Suprapubic skin (tissue), 4 donors: ENCODE measurements at regions not wholly inside any gene's neighbourhood (a gene's known extent, or its start where the extent isn't known, plus 50 kb on each side); places are given as distances from the start of the nearest gene placed in this dataset.
A peak's percentile ranks its signal among the peaks of the same experiment; 100 is the strongest.

Source experiments
- DNase-seq, 2 donors: peaks; one replicate each; pipeline ENCODE4 v3.0.0-alpha.2; 2019; ENCODE audit warnings: low spot score in 2 of 2
- H3K27ac ChIP-seq: fragments of 200-600 bp; sonication (generic); one replicate; pipeline ENCODE4 v1.5.1; 2019
- H3K27me3 ChIP-seq: fragments of 200-600 bp; sonication (generic); one replicate; pipeline ENCODE4 v1.5.1; 2019
- H3K36me3 ChIP-seq: fragments of 200-600 bp; sonication (generic); one replicate; pipeline ENCODE4 v1.5.1; 2019
- H3K4me1 ChIP-seq: fragments of 200-600 bp; sonication (generic); one replicate; pipeline ENCODE4 v1.5.1; 2019
- H3K4me3 ChIP-seq: fragments of 200-600 bp; sonication (generic); one replicate; pipeline ENCODE4 v1.5.1; 2019; ENCODE audit warnings: mild to moderate bottlenecking
- H3K9me3 ChIP-seq: fragments of 200-600 bp; sonication (generic); one replicate; pipeline ENCODE4 v1.5.1; 2019
- EP300 ChIP-seq: sonication (generic); formaldehyde crosslinking; IDR thresholded peaks from one replicate; pipeline ENCODE4 v1.6.1; 2017; ENCODE audit warnings: antibody characterized with exemption
- POLR2A ChIP-seq, 2 donors: fragments of 450-650 bp; IDR thresholded peaks; one replicate each; pipeline ENCODE4 v1.6.1; 2017; ENCODE audit warnings: antibody characterized with exemption in 2 of 2, mild to moderate bottlenecking in 2 of 2, moderate library complexity in 2 of 2
- POLR2AphosphoS5 ChIP-seq, 3 donors: sonication (generic); formaldehyde crosslinking; IDR thresholded peaks; one replicate each; pipeline ENCODE4 v1.6.1; 2017; ENCODE audit warnings: antibody characterized with exemption in 3 of 3
- WGBS: methylation state at CpG from one replicate; pipeline ENCODE4 v1.1.5; 2018; 5-methylcytosine and 5-hydroxymethylcytosine counted together
- TF ChIP-seq, protein P1 (sequence below), 2 donors: fragments of 200-600 bp in 1 of 2; fragments of 450-650 bp in 1 of 2; sonication (generic) in 1 of 2; IDR thresholded peaks; one replicate each; pipeline ENCODE4 v1.5.1; 2016 to 2019; ENCODE audit warnings: antibody characterized with exemption in 2 of 2, mild to moderate bottlenecking in 1 of 2, moderate library complexity in 1 of 2

DNA sequence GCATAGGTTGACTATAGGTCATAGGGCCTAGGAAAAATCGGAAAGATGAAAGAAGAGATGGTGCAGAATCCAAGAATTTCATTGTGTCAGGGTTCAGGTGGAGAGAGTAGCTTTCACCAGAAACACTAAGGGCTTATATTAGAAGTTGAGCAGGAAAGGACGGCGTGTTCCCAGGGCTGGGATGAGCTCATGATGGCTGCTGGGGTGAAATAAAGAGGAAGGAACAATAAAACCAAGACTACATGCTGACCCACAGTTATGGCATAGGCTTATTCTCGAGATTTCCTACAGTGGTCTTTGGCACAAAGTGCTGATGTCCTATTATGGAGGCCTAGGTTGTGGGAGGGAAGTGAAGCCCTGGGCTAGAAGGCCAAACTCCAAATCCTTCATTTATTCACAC is 195.8 kb downstream of the PTEN start:
- no peaks in the 10 kb centered on the region for H3K36me3 ChIP-seq
- DNase-seq: no peak
- no peak overlapping the region for H3K4me3 ChIP-seq
- 71% methylated on average over 4 of the region's 4 CpGs for WGBS
- H3K27me3 ChIP-seq: no peaks in the 10 kb centered on the region
- no peaks in the 10 kb centered on the region for H3K9me3 ChIP-seq
- TF ChIP-seq POLR2AphosphoS5 (IDR thresholded peaks at IDR 0.05) (no peak), POLR2A (IDR thresholded peaks at IDR 0.05) (no peak), EP300 (no peak)
- TF ChIP-seq, protein P1, sequence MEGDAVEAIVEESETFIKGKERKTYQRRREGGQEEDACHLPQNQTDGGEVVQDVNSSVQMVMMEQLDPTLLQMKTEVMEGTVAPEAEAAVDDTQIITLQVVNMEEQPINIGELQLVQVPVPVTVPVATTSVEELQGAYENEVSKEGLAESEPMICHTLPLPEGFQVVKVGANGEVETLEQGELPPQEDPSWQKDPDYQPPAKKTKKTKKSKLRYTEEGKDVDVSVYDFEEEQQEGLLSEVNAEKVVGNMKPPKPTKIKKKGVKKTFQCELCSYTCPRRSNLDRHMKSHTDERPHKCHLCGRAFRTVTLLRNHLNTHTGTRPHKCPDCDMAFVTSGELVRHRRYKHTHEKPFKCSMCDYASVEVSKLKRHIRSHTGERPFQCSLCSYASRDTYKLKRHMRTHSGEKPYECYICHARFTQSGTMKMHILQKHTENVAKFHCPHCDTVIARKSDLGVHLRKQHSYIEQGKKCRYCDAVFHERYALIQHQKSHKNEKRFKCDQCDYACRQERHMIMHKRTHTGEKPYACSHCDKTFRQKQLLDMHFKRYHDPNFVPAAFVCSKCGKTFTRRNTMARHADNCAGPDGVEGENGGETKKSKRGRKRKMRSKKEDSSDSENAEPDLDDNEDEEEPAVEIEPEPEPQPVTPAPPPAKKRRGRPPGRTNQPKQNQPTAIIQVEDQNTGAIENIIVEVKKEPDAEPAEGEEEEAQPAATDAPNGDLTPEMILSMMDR (IDR thresholded peaks at IDR 0.05): no peak
- peaks cover 7% of the 10 kb centered on the region for H3K4me1 ChIP-seq
- no peak overlapping the region for H3K27ac ChIP-seq

- peaks cover 16% of the 10 kb centered on the region for H3K4me1 ChIP-seq
- H3K27me3 ChIP-seq: no peaks in the 10 kb centered on the region
- 93% methylated on average over 6 of the region's 6 CpGs for WGBS
- TF ChIP-seq, protein P1 (IDR thresholded peaks at IDR 0.05): no peak
- TF ChIP-seq POLR2AphosphoS5 (IDR thresholded peaks at IDR 0.05) (no peak), POLR2A (IDR thresholded peaks at IDR 0.05) (no peak), EP300 (no peak)
- no peaks in the 10 kb centered on the region for H3K36me3 ChIP-seq
- DNase-seq: no peak
- H3K4me3 ChIP-seq: no peak overlapping the region
- H3K27ac ChIP-seq: no peak overlapping the region
- no peaks in the 10 kb centered on the region for H3K9me3 ChIP-seq
Observed at GRCh38 chr10:88060762-88061161, 197.3 kb downstream of the PTEN start.

GRCh38 chr10:88062385-88062784 is 199.0 kb downstream of the PTEN start:
- no peak overlapping the region for H3K4me3 ChIP-seq
- TF ChIP-seq, protein P1 (IDR thresholded peaks at IDR 0.05): no peak
- TF ChIP-seq POLR2AphosphoS5 (IDR thresholded peaks at IDR 0.05) (no peak), EP300 (no peak), POLR2A (IDR thresholded peaks at IDR 0.05) (no peak)
- DNase-seq: no peak
- peaks cover 16% of the 10 kb centered on the region for H3K4me1 ChIP-seq
- H3K9me3 ChIP-seq: no peaks in the 10 kb centered on the region
- H3K27me3 ChIP-seq: no peaks in the 10 kb centered on the region
- 72% methylated on average over 6 of the region's 6 CpGs for WGBS
- no peak overlapping the region for H3K27ac ChIP-seq
- no peaks in the 10 kb centered on the region for H3K36me3 ChIP-seq

DNA sequence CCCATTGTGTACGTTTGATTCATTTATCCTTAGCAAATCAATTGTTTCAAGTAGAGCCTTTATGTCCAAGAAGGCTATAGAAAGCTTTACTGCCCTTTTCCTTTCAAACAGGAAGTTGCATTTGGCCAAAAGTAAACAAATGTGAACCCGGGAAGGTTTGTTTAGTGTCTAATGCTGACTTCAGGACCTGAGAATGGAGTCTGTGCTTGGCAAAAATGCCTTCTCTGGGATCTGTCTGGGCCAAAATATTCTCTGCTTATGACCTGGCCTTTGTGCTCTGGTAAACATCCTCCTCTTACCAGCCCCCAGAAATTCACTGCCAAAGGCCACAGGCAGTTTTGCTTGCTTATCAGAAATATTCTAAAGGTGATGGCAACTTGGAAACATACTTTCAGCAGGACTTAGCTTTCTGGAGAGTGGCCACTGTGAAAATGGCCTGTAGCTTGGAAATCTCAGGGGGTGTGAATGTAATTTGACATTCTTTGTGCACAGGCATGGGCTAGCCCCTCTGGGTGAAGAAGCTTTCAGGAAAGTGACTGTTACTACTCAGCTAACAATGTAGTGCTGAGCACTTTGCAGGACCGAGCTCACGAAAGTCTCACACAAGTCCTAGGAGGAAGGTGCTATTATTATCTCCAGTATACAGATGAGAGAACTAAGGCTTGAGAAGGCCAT is 199.5 kb downstream of the PTEN start:
- no peaks in the 10 kb centered on the region for H3K27me3 ChIP-seq
- H3K9me3 ChIP-seq: no peaks in the 10 kb centered on the region
- 79% methylated on average over 4 of the region's 4 CpGs for WGBS
- TF ChIP-seq EP300 (no peak), POLR2AphosphoS5 (IDR thresholded peaks at IDR 0.05) (no peak)
- TF ChIP-seq, protein P1 (IDR thresholded peaks at IDR 0.05): no peak
- no peak overlapping the region for H3K27ac ChIP-seq
- no peak overlapping the region for H3K4me3 ChIP-seq
- H3K36me3 ChIP-seq: no peaks in the 10 kb centered on the region
- DNase-seq: no peak
- H3K4me1 ChIP-seq: peaks cover 16% of the 10 kb centered on the region

GRCh38 chr10:88063861-88064557 is 200.6 kb downstream of the PTEN start:
- TF ChIP-seq POLR2AphosphoS5 (IDR thresholded peaks at IDR 0.05): no peak
- TF ChIP-seq, protein P1 (IDR thresholded peaks at IDR 0.05): no peak
- TF ChIP-seq EP300: no peak
- no peak for TF ChIP-seq POLR2A (IDR thresholded peaks at IDR 0.05)
- H3K4me1 ChIP-seq: peaks cover 16% of the 10 kb centered on the region
- no peaks in the 10 kb centered on the region for H3K9me3 ChIP-seq
- no peak overlapping the region for H3K4me3 ChIP-seq
- no peaks in the 10 kb centered on the region for H3K27me3 ChIP-seq
- H3K27ac ChIP-seq: peak overlapping the region; percentile 43
- 44% methylated on average over 4 of the region's 4 CpGs for WGBS
- H3K36me3 ChIP-seq: no peaks in the 10 kb centered on the region
- no peak for DNase-seq
